ENCODE measurements at regions not wholly inside any gene's neighbourhood (a gene's known extent, or its start where the extent isn't known, plus 50 kb on each side); places are given as distances from the start of the nearest gene placed in this dataset.
"Not testable (repeated sequence)": the region's sequence is repeated elsewhere in the genome, so short reads cannot be mapped to it uniquely, and the experiment has no call there.

DNA sequence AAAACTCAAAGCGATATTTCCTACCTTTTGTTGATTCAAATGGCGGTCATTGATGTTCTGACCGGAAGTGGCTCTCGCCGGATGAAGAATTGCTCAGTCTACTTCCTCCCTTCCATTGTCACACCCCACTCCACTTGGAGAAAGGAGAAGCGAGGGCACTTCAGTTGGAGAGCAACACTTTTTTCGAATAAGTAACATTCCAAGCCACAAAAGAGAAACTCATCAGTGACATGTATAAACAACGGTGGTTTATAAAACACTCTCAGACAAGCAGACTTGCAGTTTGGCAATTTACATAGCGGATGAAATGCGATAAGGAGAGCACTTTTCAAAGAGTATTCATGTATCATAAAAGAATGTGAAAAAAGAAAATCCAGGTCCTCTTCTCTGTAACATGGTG, 919.1 kb downstream of the MCTP2 start:
- no peak for DNase-seq

DNA sequence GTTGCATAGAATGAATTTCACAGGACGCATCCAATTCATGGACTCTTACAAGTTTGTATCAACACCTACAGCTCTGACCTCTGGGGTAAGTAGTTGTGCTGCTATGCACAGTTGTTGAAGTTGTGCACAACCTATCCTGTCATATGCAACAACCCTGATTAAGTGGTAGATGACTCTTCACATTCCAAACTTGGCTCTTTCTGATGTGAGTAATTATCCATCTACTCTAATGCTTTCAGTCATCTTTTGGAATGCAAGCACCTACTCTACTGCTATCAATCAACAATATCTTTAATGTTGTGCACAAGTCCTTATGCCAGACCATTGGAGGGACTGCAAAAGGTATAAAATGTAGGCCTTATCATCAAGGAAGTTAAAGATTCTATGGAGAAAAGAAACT, 921.4 kb downstream of the MCTP2 start:
- no peak for DNase-seq

DNA sequence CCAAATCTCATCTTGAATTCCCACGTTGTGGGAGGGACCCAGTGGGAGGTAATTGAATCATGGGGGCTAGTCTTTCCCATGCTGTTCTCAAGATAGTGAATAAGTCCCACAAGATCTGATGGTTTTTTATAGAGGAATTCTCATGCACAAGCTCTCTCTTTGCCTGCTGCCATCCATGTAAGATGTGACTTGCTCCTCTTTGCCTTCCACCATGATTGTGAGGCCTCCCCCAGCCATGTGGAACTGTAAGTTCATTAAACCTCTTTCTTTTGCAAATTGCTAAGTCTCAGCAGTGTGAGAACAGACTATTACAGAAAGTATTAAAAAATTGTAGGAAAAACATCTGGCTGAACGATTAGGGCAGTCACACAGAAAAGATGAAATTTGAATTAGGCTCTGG, 921.8 kb downstream of the MCTP2 start:
- not testable (repeated sequence) for DNase-seq

DNA sequence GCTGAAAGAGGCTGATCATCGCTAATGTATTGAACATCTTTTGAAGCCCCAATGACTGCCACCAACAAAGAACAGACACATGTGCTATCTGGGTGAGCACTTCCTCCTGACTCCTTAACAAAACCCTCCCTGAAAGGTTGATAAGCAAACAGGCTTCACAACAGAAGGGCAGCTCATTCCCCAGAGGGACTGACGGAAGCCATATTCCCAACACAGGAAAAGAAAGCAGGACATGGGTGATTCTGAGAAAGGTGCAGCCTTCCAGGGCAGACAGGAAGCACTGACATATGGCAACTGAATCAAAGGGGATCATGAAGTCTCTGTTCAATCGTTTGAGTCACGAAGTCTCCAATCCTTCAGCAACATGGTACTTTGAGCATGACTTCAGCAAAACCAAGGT, 929.0 kb downstream of the MCTP2 start:
- DNase-seq: no peak

DNA sequence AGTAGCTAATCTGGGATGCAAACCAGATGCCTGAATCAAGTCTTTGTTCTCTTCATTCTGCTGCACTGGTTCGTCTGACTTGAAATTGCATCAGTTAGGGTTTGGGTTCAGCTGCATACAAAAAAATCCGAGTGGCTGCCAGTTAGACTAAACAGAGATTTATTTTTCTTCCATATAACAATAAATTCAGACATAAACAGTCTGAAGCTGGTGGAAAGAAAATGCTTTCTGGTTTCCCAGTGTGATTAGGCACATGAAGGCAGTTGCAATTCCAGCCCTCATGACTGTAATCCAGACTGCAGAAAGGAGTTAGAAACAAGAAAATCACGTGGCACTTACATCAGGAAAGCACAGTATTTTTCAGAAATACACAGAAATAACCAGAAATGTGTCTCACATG, 930.7 kb downstream of the MCTP2 start:
- DNase-seq: no peak

DNA sequence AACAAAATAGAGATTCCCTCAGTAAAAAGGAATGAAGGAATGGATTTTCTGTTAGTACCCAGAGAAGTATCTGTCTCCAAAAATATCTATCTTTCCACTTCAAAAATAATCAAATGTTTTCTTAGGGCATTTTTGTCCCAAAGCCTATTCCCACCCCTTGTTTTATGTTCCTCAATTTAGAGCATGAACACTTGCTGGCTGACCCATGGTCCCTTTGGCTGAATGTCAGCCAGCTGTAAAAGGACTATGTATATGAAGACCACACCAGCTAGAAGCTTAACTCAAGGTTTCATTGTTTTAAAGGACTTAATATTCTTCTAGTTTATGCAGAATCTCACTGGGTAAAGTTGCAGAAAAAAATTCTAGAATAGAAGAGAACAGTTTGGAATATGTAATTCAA, 931.2 kb downstream of the MCTP2 start:
- DNase-seq: no peak

DNA sequence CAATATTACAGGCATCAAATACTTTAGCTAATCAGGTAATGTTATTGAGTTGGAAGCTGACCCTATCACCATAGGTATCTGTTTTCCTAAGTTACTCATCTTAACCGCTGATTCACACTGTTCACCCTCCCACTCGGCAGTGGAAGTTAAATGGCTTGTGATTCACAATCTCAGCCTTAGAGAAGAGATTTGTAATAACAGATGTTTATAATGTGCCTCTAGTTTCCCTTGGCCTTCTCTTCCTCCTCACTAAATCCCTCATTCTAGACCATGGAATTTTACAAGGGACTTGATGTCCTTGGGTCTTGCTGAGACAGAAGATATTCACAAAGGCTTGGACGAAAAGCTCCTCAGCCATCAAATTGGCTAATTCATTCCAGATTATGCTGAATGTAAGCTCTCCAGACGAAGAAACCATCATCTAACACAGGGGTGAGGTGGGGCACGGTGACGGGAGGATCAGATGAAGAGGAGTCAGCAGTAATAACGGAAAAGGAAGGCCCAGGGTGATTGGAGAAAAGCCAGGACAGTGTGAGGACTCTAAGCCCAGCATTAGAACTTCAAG, 931.7 kb downstream of the MCTP2 start:
- DNase-seq: no peak

DNA sequence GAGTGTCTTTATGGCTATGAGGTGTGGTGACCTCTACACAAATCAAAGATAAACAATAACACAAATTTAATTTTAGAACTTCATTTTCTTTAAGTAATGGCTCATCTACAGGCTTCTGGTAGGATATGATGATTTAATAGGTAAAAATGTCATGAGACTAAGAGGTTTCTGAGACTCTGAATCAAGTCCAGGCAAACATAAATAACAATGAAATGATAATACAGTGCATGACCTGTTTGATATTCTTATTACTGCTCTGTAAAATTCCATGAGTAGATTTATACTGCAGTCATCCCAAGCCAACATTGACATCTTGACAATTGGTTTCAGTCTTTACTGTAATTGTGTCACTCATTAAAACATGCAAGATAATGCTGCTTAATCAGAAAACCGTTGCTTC, 936.8 kb downstream of the MCTP2 start:
- DNase-seq: no peak

DNA sequence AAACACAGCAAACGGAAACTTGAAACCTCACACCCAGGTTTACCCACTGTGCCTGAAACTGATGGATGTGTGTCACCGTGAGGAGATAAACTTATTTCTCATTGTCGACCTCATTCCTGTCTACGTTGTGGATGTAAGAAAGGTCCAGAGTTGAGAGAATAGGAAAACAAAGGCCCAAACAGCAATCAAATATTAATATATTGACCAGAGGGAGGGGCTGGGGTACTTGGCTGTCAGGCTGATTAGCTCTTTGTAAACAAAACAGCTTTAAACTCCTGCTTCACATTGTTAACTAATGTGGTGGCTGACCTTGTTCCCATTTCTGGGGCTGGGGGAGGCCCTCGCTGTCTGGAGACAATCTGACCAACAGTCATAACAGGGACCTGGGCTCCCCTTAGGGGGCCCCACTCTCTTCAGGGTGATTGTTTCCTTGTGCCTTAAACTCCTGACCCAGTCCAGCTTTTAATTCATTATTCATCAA, 937.6 kb downstream of the MCTP2 start:
- DNase-seq: no peak

DNA sequence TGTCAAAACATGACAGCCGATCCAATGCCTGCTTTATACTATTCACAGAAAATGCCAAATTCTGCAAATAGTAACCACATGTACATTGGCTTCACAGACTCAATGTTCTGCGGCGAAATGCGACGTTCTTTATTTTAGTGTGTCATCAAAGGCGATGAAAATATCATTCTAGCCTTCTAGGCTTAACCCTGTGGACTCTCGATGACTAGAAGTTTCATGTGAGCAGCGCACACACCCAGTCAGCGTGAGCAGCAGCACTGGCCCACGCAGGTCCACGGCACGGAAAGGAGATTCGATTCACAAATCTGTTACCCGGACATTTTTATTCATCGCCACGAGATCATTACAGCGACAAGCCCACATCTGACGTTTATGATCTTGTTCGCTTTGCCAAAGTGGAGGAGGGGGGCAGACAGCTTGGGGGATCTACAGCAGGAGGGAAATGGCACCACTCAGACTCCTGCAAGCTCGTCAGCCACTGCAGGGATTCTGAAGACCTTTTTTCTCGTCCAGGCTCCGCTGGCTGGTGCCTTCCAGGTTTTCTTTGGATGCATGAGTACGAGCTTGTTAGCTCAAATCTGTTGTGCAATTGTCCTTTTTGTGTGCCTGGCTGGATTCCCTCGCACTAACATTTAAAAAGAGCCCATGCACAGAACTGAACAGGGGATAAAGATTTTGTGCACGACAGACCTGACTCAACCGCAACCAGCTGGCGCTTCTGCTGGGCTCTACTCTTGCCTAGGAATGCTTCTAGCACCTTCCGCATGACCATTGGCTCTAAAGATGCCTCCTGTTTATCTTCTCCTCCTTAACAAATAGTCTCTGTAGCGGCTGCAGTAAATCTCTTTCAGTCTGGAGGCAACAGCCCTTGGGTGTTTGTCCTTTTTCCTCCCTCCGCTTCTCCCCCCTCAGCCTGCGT, 938.4 kb downstream of the MCTP2 start:
- DNase-seq: no peak

DNA sequence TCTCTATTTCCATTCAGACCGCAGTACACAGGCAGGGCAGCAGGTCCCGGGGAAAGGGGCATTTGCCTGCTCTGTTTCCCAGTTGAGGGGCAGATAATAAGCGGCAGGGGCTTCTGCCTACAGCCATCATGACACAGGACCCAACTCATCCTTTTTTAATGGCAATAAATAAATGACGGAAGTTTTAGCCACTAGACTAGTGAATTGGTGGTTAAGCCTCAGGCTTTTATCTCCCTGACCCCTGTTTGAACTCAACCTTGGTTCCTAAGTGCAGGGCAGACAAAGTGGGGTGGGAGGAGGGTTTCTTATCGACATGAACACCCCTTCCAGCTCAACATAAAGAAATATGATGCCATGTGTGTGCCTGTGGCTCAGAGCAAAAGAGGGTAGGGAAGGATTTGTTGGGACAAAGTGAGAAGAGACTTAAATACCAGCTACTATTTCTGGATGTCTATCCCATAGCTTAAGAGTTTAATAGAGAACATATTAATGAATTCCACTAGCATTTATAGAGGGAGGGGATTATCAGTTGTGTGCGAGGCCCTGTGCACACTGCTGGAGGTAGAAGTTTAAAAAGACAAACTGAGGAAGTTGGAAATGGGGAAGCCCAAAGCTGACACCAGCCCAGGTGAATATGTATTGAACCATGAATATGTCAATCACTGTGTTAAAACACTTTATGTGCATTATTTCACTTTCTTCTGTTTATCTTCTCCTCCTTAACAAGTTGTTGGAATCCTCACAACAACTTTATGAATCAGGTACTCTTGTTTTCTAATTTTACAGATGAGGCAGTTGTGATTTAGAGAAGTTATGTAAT, 939.4 kb downstream of the MCTP2 start:
- no peak for DNase-seq

DNA sequence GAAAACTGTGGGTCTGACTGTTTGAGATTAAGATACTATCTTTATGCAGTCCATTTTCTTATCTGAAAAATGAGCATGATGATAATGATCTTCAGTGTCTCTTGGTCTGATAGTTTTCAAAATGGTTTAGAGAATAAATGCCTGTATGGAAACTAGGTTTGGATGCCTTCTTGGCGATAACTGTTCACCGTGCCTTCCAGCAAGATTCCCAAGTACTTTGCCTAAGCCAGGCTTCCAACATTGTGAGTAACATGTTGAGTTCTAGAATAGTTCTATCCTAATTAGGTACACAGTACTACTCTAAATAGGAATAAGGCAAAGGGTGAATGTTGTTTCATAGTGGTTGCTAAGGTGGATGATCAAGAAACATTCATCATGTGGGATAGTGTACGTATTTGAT, 940.2 kb downstream of the MCTP2 start:
- DNase-seq: no peak

DNA sequence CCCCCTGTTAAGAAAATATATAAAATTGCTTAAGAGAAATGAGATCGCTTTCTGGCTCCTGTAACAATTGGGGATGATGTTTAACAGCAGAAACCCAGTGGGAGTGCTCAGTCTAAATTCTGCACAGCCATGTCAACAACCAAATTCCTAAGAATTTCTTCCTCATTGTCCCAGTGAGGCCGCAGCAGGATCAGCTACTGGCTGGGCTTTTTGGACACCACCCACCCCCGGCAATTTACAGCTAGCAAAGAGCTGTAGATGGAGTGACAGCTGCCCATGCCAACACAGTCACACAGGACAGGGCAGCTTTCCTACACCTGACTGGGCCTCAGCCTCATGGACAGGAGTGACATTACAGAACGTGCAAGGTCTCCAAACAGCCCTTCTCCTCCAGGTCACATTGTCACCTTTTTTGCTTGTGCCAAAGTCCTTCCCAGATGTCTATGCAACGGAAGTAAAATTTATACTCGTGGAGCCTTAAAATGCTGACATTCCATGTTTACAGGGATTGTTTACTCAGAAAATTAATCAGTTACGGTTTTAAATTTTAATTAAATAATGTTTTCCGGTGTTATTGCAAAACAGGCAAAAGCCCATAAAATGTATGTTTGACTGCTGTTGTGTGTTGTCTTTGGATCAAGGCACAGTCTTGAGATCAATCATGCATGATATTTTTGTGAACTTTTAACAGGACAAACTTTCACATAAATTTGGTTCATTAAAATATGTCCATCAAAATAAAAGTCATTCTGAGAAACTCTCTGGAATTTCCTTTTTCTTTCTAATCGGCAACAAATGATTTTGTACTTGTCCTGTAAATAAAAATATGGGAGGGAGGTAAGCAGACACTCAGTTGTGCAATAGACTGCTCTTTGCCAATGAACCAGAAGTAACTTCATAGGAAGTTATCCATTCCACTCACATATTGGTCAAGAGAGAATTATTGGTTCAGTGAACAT, 943.2 kb downstream of the MCTP2 start:
- no peak for DNase-seq

DNA sequence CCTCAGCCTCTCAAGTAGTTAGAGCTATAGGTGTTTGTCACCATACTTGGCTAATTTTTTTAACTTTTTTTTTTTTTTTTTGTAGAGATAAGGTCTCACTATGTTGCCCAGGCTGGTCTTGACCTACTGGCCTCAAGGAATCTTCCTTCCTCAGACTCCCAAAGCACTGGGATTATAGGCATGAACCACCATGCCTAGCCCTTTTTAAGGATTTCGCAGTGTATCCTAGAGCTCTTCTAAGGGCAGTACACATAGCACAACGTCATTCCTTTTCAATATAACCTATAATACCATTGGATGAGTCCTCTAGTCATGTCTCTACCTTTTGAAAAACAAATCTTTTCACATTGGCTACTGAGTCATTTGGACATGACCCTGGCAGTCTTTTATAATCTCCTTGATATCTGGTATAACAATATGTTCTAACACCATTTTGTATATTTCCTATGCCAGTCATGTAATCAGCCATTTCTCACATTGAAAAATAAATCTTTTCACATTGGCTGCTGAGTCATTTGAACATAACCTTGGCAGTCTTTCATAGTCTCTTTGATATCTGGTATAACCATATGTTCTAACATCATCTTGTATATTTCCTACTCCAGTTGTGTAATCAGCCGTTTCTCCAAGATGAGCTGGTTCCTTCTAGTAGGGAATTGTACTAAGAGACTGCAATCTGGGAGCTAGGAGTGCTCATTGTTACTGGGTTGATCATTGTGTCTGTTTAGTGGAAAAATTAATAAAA, 944.7 kb downstream of the MCTP2 start:
- no peak for DNase-seq

DNA sequence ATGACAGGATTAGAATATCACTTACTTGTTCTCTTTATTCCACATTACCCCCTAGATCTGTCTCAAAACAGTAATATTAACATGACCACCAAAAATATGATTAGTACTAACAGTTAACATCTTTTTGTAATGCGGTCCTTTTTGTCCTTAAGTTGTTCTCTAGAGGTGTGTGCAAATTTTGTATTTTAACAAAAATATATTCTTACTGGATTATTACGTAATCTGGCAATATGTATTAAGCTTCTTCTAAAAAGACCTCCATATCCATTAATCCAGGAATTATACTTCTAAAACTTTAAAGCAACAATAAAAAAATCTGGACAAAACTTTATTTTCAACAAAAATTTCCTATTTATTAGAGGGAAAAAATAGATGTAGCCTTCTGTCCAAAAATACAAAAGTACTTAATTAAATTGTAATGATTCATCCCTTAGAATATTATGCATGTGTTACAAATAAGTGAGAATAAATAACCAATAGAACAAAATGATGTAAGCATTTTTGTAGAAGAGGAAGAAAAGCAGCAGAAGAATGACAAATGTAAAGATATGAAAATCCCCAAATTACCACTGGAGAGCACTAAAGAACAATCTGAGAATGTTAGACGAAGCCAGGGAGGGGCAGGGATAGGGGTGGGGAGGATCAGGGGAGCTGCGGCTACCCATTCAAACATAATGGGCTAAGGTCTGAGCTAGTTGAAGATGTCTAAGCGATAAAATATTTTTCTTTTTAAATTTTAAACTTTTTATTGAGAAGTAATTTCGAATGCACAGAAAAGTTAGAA, 945.6 kb downstream of the MCTP2 start:
- no peak for DNase-seq

DNA sequence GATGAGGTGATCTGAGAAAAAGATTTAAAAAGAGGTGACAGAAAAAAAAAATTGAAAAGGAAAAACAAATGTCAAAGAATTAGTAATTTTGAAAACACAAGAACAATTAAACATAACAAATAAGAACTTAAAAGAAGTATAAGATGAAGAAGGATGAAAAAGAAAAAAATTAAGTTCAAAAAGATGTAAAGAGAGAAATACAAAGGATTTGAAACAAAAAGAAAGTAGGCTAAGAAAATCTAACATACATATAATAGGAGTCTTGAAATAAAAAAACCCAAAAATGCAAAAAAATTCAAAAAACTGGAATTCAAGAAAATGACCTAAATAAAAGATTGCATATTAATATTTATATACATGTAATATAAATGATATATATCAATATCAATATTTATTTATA, 949.2 kb downstream of the MCTP2 start:
- DNase-seq: no peak

DNA sequence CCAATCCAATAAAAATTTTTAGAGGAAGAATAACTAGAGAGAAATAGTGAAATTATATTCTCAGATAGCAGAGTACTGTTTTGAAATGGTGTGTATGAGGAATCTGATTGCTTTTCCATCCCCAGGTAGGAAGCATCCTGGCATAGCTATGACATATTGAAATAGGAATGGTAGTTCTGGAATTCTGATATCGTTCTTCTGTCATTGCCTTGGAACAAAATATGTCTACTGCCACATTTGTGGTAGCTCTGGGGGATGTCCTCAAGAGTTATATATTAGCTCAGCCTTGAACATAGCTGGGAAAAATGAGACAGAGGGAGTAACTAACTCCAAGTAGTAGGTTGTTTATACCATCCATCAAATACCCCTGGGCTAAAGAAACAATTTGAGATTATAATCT, 950.7 kb downstream of the MCTP2 start:
- DNase-seq: no peak

DNA sequence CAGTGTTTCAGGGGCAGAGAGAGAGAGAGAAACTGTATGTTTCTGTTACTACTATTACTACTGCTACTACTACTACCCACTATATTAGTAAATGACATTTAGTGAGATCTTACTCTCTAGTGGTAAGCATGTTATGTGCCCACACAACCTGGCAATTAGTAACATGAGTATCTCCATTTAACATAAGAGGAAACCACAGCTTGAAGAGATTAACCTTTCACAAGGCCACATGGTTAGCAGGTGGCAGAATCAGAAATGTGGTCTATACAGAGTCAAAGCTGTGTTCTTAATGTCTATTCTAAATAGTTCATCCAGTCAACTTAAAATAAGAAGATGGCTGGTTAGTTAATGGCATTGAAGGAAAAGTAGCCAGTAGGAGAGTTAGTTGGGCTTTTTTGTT, 961.6 kb downstream of the MCTP2 start:
- peak in 1 of 2 experiments; percentile 3 for DNase-seq

DNA sequence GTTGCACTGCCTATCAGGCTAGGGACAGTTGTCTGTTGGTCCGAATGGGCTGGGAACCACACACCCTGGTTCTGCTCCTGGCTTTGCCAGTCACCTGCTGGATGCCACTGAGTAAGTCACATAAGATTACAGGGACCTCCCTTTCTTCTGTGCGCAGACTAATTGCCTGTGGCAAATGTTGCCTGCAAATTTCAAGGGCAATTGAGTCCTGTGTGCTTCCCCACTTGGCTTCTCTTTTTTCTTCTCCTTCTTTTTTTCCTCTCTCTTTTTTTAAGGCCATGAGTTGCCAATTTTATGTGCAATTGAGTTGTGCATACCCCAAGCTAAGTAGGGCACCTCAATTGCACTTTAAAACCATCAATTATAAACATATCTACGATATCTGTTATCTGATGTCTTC, 963.4 kb downstream of the MCTP2 start:
- DNase-seq: no peak

DNA sequence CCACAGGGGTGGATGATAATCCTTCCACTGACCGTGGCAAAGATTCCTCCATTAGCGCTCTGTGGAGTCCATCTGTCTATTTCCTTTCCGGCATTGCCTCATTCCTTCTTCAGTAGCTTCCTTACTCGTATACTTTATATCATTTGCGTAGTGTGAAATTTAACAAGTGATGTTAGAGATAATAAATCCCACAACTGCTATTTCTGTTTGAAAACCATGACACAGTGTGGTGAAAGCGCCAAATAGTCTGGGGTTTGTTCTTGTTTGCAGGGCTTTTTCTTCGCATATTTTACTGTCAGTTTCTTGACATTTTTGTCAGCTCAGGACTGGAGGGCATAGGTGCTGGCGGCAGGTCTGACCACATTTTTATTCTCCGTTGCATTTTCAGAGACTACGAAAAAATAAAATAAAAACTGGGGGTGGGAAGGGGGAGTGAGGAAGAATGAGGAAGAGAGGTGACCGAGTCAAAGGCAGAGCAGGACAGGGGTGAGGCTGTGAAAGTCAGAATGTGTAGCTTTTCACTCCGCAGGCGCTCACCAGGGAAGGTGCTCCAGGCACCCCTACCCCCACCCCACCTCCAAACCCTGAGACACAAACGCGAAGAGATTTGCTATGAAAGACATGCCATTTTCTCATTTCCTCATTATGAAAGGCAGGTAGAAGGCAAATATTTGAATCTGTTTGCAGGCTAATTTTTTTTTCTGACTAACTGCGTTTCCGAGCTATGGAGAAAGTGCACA, 965.0 kb downstream of the MCTP2 start:
- DNase-seq: peak; percentile 4 to 20
